ENCODE measurements at regions not wholly inside any gene's neighbourhood (a gene's known extent, or its start where the extent isn't known, plus 50 kb on each side); places are given as distances from the start of the nearest gene placed in this dataset.

DNA sequence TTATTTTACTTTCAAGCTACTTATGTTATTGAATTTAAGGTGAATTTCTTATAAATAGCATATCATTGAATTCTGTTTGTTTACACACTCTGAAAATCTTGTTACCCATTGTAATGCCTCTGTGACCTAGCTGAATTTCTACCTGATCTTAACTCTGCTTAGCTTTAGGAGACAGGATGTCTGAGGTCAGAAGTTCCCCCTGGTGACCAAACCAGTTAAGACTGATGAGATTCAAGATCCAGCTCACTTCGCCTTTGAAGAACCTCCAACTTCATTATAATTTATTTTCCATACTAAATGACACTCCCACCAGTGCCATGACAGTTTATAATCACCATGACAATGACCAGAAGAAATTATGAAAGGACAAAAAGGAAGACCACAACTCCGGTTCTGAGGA, 213.4 kb upstream of the CDC14C start:
- no CpG with 5 or more reads among the region's 2 CpGs for WGBS (ENCODE audit: extremely low coverage, insufficient read length, low lambda C conversion rate)
- H2AK5ac ChIP-seq (ENCODE audit: insufficient read length, low read length) = no peak overlapping the region

More for the DNA sequence above, 213.4 kb upstream of the CDC14C start:
- no peaks in the 10 kb centered on the region for H3K4me1 ChIP-seq (ENCODE audit: insufficient read depth, low read length)
- H4K20me1 ChIP-seq (ENCODE audit: control insufficient read depth, insufficient read depth, insufficient read length) = no peaks in the 10 kb centered on the region
- Mint-ChIP-seq H3K27me3 (ENCODE audit: low read depth) (no peaks in the 10 kb centered on the region), H3K27ac (no peak overlapping the region), H3K4me1 (peaks cover 17% of the 10 kb centered on the region in 2 experiments), H3K36me3 (ENCODE audit: insufficient read depth in 1 of 3, low read depth in 3 of 3) (no peaks in the 10 kb centered on the region), H3K4me3 (no peak overlapping the region), H3K9me3 (no peaks in the 10 kb centered on the region)
- no peak overlapping the region for H3K9ac ChIP-seq (ENCODE audit: extremely low read depth, insufficient read length, low read length)
- H3K4ac ChIP-seq (ENCODE audit: low read depth, low read length) = no peak overlapping the region
- H2BK120ac ChIP-seq (ENCODE audit: low read depth, low read length, poor library complexity, severe bottlenecking) = no peak overlapping the region
- H3K4me2 ChIP-seq (ENCODE audit: insufficient read depth, insufficient read length, low read length) = no peak overlapping the region
- no peaks in the 10 kb centered on the region for H3K23me2 ChIP-seq (ENCODE audit: insufficient read length, low read depth, low read length, poor library complexity, severe bottlenecking)
- H2BK12ac ChIP-seq (ENCODE audit: insufficient read length, low read depth, low read length) = no peak overlapping the region
- H3T11ph ChIP-seq (ENCODE audit: low read length) = no peak overlapping the region
- no peak overlapping the region for H2BK20ac ChIP-seq (ENCODE audit: low read depth, low read length, poor library complexity, severe bottlenecking)
- no peaks in the 10 kb centered on the region for H3K79me1 ChIP-seq (ENCODE audit: insufficient read depth, low read depth, low read length, poor library complexity, severe bottlenecking)
- H2AFZ ChIP-seq (ENCODE audit: low read length) = no peak overlapping the region
- H3K79me2 ChIP-seq (ENCODE audit: insufficient read depth, low read length) = no peaks in the 10 kb centered on the region
- no peak overlapping the region for H4K91ac ChIP-seq (ENCODE audit: insufficient read length, low read depth, low read length)
- H3K56ac ChIP-seq (ENCODE audit: insufficient read length, low read depth, low read length) = no peak overlapping the region
- no peak overlapping the region for H3K23ac ChIP-seq (ENCODE audit: insufficient read length, low read depth, low read length)
- no peaks in the 10 kb centered on the region for H3K27me3 ChIP-seq (ENCODE audit: insufficient read depth, low read length)
- no peak overlapping the region for H4K8ac ChIP-seq (replicated peaks; ENCODE audit: insufficient read length, low read depth, low read length)
- H3K14ac ChIP-seq (ENCODE audit: insufficient read depth, low read length) = no peak overlapping the region
- no peaks in the 10 kb centered on the region for H3K9me3 ChIP-seq (ENCODE audit: control insufficient read depth, low read depth, low read length)
- no peak overlapping the region for H4K5ac ChIP-seq (ENCODE audit: insufficient read length, low read depth, low read length)
- TF ChIP-seq, protein P1, sequence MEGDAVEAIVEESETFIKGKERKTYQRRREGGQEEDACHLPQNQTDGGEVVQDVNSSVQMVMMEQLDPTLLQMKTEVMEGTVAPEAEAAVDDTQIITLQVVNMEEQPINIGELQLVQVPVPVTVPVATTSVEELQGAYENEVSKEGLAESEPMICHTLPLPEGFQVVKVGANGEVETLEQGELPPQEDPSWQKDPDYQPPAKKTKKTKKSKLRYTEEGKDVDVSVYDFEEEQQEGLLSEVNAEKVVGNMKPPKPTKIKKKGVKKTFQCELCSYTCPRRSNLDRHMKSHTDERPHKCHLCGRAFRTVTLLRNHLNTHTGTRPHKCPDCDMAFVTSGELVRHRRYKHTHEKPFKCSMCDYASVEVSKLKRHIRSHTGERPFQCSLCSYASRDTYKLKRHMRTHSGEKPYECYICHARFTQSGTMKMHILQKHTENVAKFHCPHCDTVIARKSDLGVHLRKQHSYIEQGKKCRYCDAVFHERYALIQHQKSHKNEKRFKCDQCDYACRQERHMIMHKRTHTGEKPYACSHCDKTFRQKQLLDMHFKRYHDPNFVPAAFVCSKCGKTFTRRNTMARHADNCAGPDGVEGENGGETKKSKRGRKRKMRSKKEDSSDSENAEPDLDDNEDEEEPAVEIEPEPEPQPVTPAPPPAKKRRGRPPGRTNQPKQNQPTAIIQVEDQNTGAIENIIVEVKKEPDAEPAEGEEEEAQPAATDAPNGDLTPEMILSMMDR (conservative IDR thresholded peaks at IDR 0.05) = peak; percentile 47; the same call in 2 of the 3 replicates
- DNase-seq = no peak
- no peak overlapping the region for H2BK5ac ChIP-seq (ENCODE audit: insufficient read length, low read length)
- H3K18ac ChIP-seq (ENCODE audit: insufficient read length, low read depth, low read length) = no peak overlapping the region
- H3K27ac ChIP-seq (ENCODE audit: insufficient read length, low read depth, low read length) = no peak overlapping the region
- no peak overlapping the region for H2BK15ac ChIP-seq (ENCODE audit: low read depth, low read length)

All from H9 (cell line).